ENCODE measurements at regions not wholly inside any gene's neighbourhood (a gene's known extent, or its start where the extent isn't known, plus 50 kb on each side); places are given as distances from the start of the nearest gene placed in this dataset.

DNA sequence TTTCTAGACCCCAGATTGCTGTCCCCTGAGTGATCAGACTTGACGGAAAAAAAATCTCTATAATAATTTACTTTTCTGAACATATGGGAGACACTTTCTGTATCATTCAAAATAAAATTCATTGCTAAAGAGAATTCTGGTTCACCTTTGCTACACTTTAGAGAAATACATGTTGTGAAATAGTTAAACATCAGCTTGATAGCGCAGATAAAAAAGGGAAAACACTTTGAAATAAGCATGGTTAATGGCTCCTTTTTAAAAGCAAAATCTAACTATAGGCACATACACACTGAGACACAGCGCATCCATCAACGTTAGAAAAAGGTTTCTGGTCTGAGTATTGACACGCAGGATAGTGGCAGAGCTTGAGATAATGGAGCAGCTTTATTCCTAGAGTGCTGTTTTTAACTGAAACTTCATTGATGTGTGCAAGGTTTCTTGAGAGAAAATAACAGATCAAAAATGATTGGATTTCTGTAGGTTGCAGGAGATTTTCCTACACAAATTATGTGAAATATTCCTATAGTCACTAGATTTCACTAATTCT is 341.2 kb downstream of the MZT1 start:
- TF ChIP-seq, protein P1, sequence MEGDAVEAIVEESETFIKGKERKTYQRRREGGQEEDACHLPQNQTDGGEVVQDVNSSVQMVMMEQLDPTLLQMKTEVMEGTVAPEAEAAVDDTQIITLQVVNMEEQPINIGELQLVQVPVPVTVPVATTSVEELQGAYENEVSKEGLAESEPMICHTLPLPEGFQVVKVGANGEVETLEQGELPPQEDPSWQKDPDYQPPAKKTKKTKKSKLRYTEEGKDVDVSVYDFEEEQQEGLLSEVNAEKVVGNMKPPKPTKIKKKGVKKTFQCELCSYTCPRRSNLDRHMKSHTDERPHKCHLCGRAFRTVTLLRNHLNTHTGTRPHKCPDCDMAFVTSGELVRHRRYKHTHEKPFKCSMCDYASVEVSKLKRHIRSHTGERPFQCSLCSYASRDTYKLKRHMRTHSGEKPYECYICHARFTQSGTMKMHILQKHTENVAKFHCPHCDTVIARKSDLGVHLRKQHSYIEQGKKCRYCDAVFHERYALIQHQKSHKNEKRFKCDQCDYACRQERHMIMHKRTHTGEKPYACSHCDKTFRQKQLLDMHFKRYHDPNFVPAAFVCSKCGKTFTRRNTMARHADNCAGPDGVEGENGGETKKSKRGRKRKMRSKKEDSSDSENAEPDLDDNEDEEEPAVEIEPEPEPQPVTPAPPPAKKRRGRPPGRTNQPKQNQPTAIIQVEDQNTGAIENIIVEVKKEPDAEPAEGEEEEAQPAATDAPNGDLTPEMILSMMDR (IDR thresholded peaks at IDR 0.05; ENCODE audit: control insufficient read depth, insufficient read depth, low read depth, low read length, missing control alignments): no peak
- no peak overlapping the region for H3K4me3 ChIP-seq (ENCODE audit: control insufficient read depth, low read depth, low read length)
- DNase-seq (ENCODE audit: low read depth): no peak

DNA sequence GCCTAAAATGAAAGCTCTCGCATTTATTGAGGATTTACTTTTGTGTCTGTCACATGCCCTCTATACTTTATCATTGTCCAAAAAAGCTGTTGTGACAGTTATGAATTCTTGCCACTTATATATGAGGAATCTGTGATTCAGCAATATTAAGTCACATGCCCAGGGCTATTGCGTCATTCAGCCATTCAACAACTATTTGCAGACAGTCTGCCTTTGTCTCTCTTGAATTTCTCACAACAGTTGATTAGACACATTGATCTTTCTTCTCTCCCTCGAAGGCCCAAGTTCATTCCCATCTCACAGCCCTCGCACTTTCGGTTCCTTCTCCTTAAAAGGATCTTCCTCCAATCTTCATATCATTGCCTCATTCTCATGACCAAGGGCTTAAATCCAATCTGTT is 342.6 kb downstream of the MZT1 start:
- TF ChIP-seq, protein P1 (IDR thresholded peaks at IDR 0.05; ENCODE audit: control insufficient read depth, insufficient read depth, low read depth, low read length, missing control alignments): no peak
- no peak overlapping the region for H3K4me3 ChIP-seq (ENCODE audit: control insufficient read depth, low read depth, low read length)
- DNase-seq (ENCODE audit: low read depth): no peak

DNA sequence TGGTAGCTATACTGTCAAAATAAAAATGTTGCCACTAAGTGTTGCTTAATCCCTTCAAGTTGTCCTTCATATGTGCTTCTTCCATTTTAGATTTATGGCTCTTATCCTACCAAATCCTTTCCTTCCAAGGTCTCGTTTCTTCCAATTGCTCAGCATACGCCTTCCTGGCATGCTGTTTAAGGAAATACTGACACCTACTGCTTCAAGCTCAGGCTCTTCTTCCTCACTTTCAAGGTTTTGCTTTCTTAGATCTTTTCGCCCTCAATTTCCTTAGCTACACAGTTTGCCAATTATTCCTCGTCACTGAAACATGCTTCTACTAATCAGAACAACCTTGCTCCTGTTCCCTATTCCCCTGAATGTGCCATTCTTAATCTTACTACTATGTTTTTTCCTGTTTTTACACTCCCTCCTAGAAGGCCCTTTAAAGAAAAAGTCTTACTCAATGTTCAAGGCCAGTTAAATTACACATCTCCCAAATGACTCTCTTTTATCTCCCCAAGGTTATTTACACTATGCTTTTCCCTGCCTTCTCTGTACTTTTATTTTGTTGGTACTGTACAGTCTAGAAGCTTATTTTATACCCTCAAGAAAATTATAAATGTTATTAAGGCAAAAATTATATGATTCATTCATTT is 343.1 kb downstream of the MZT1 start:
- TF ChIP-seq, protein P1 (IDR thresholded peaks at IDR 0.05; ENCODE audit: control insufficient read depth, insufficient read depth, low read depth, low read length, missing control alignments): no peak
- DNase-seq (ENCODE audit: low read depth): no peak
- H3K4me3 ChIP-seq (ENCODE audit: control insufficient read depth, low read depth, low read length): no peak overlapping the region

DNA sequence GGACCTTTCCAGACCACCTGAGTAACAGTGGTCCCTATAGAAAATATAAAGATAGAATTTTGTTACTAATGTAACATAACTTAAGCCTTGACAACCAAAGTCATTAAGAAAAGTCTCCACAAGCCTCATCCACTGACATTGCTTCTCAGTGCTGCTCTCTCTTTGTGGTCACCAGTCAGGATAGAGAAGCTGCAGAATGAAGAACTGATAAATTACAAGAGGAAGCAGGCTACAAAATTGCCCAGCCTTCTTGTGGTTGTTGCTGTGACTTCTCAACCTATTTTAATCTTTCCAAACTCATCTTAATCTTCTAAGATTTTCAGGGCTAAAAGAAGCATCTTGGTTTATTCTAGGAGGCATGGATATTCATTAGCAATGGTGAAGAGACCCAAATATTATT is 343.8 kb downstream of the MZT1 start:
- DNase-seq (ENCODE audit: low read depth): no peak
- no peak overlapping the region for H3K4me3 ChIP-seq (ENCODE audit: control insufficient read depth, low read depth, low read length)
- TF ChIP-seq, protein P1 (IDR thresholded peaks at IDR 0.05; ENCODE audit: control insufficient read depth, insufficient read depth, low read depth, low read length, missing control alignments): no peak

DNA sequence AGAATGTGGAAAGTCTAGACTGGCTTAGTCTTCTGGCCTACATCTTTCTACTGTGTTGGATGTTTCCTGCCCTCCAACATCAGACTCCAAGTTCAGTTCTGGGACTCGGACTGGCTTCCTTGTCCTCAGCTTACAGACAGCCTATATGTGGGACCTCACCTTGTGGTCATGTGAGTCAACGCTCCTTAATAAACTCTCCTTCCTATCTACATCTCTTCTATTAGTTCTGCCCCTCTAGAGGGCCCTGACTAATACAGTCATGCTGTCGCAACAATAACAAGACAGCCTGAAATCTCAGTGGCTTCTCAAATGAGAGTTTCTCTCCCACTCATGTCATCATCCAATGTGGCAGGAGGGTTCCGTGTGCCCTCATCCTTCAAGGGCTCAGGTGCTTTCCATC is 347.8 kb downstream of the MZT1 start:
- H3K4me3 ChIP-seq (ENCODE audit: control insufficient read depth, low read depth, low read length): no peak overlapping the region
- TF ChIP-seq, protein P1 (IDR thresholded peaks at IDR 0.05; ENCODE audit: control insufficient read depth, insufficient read depth, low read depth, low read length, missing control alignments): no peak
- DNase-seq (ENCODE audit: low read depth): no peak

DNA sequence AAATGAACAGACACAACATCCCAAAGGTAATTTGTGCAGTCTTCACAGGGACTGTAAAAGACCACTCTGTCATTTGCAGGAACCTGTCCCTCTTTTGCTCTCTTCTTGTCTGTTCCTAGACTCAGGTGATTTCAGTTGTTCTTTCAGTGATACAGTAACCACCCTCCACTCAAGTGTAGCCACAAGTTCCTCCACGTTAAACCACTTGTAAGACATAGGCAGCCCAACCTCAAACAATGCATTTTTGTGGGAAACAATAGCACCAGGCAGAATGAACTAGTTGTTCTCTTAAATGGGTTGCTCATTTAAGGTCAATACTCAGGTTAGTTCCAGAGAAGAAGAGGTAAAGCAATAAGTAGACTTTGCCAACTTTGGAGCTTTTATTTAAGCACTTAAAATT is 359.4 kb downstream of the MZT1 start:
- H3K4me3 ChIP-seq (ENCODE audit: control insufficient read depth, low read depth, low read length): no peak overlapping the region
- TF ChIP-seq, protein P1 (IDR thresholded peaks at IDR 0.05; ENCODE audit: control insufficient read depth, insufficient read depth, low read depth, low read length, missing control alignments): no peak
- no peak for DNase-seq (ENCODE audit: low read depth)

Data from AG09309 (cell line).